SK-N-SH (cell line): ENCODE measurements at regions not wholly inside any gene's neighbourhood (a gene's known extent, or its start where the extent isn't known, plus 50 kb on each side); places are given as distances from the start of the nearest gene placed in this dataset.

Source experiments
- CHD2 ChIP-seq: fragments of 150-350 bp; IDR thresholded peaks from 2 replicates; pipeline ENCODE4 v1.6.1; 2018; ENCODE audit warnings: low read length; ENCODE audit not compliant: partially characterized antibody
- MXI1 ChIP-seq: IDR thresholded peaks from 2 replicates; pipeline ENCODE4 v1.6.1; 2012; ENCODE audit warnings: mild to moderate bottlenecking, low read depth, low read length, improper control_type of control experiment
- TAF1 ChIP-seq: IDR thresholded peaks from 2 replicates; pipeline ENCODE4 v1.6.1; 2012; ENCODE audit warnings: low read depth, mild to moderate bottlenecking, low read length, moderate library complexity, borderline replicate concordance
- TF ChIP-seq, protein P1 (sequence below): fragments of 200-600 bp; sonication (generic); IDR thresholded peaks from 2 replicates; pipeline ENCODE4 v1.6.1; 2017; ENCODE audit warnings: antibody characterized with exemption, mild to moderate bottlenecking, moderate library complexity

DNA sequence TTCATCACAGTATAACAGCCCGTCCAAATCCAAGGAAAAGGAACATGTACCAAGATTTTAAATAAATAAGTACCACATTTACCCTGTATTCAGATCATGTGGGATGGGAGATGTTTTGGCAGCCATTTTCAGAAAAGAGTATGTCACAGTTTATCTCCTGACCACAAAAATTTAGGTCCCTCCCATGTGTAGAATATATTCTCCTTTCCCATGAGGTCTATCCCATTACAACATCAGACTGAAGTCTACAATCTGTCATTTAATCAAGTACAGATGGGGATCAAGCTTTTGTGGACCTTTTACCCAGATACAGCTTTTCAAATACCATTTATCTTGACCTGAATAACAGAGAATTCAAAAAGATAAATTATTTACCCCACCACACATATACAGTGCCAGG lies 444.5 kb downstream of the PLOD2 start:
- TF ChIP-seq TAF1: no peak
- TF ChIP-seq CHD2: no peak
- TF ChIP-seq MXI1: no peak
- TF ChIP-seq, protein P1, sequence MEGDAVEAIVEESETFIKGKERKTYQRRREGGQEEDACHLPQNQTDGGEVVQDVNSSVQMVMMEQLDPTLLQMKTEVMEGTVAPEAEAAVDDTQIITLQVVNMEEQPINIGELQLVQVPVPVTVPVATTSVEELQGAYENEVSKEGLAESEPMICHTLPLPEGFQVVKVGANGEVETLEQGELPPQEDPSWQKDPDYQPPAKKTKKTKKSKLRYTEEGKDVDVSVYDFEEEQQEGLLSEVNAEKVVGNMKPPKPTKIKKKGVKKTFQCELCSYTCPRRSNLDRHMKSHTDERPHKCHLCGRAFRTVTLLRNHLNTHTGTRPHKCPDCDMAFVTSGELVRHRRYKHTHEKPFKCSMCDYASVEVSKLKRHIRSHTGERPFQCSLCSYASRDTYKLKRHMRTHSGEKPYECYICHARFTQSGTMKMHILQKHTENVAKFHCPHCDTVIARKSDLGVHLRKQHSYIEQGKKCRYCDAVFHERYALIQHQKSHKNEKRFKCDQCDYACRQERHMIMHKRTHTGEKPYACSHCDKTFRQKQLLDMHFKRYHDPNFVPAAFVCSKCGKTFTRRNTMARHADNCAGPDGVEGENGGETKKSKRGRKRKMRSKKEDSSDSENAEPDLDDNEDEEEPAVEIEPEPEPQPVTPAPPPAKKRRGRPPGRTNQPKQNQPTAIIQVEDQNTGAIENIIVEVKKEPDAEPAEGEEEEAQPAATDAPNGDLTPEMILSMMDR: no peak
